ENCODE measurements at regions not wholly inside any gene's neighbourhood (a gene's known extent, or its start where the extent isn't known, plus 50 kb on each side); places are given as distances from the start of the nearest gene placed in this dataset.

DNA sequence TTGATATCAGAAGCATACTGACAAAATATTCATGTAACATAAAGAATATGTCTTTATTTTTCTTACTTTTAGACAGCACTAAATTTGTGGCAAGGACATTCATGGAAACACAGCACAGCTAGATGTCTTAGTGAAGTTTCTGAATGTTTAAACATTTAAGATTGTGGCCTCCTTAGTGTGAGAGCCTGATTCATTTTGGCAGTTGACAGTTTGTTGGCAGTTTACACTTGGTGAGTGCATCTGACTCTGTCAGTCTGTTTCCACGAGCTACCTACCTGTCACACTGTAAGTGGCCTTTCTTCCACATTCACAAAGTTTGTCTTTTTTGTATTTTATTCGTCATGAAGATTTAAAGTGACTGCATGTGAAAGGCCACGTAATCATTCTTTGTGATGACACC lies 436.8 kb downstream of the TUSC1 start:
- no peaks in the 10 kb centered on the region for H3K27me3 ChIP-seq
- H3K36me3 ChIP-seq, result no peaks in the 10 kb centered on the region
- H3K9me3 ChIP-seq, result no peaks in the 10 kb centered on the region
- WGBS, 3 donors, result 74 to 75% (median 74%) methylated on average over 3 of the region's 3 CpGs
- TF ChIP-seq EP300 (IDR thresholded peaks at IDR 0.05), result no peak
- TF ChIP-seq, protein P1, sequence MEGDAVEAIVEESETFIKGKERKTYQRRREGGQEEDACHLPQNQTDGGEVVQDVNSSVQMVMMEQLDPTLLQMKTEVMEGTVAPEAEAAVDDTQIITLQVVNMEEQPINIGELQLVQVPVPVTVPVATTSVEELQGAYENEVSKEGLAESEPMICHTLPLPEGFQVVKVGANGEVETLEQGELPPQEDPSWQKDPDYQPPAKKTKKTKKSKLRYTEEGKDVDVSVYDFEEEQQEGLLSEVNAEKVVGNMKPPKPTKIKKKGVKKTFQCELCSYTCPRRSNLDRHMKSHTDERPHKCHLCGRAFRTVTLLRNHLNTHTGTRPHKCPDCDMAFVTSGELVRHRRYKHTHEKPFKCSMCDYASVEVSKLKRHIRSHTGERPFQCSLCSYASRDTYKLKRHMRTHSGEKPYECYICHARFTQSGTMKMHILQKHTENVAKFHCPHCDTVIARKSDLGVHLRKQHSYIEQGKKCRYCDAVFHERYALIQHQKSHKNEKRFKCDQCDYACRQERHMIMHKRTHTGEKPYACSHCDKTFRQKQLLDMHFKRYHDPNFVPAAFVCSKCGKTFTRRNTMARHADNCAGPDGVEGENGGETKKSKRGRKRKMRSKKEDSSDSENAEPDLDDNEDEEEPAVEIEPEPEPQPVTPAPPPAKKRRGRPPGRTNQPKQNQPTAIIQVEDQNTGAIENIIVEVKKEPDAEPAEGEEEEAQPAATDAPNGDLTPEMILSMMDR (IDR thresholded peaks at IDR 0.05), result no peak
- no peak for TF ChIP-seq POLR2A (IDR thresholded peaks at IDR 0.05)
- H3K27ac ChIP-seq, result no peak overlapping the region
- no peak overlapping the region for H3K4me3 ChIP-seq
- DNase-seq, result no peak
- H3K4me1 ChIP-seq (ENCODE audit: insufficient read depth), result no peaks in the 10 kb centered on the region
- intact Hi-C loops (cut with DNase I), result no loop called here

DNA sequence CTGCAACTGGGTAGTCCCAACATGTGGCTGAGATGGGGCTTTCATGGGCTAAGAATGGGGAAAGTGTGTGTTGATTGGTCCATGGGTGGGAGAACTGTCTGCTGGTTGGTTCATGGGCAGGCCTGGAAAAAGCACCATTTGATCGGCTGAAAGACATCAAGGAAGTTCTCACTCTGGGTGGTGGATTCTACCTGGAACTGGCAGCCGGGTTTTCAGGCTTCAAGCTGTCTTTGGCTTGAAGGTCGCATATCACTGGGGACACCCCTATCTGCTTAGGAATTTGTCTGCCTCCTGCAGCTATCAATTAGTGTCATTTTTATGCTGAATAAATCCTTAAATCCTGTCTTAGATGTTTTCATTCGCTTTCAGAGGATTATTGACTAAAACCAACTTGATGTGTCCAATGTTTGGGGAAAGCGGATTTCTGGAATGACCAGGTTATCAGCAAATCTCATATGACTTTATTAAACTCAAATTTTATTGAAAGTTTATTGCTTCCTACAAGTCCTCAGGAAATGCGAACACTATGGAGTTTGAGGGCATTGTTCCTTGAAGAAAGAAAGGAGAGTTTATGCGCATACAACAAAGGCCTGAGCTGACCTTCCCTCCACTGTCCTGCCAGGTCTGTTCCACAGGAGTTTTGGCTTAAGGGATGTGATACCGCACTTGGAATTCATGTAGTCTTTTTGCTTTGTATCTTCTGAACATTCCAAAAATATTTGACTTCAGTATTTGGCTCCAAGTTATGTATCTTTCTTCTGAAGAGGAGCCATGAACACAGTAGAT lies 451.1 kb downstream of the TUSC1 start:
- TF ChIP-seq, protein P1 (IDR thresholded peaks at IDR 0.05), result no peak
- Histone ChIP-seq H3K9me3 (peaks cover 0 to 3% of the 10 kb centered on the region in 2 donors), H3K36me3 (no peaks in the 10 kb centered on the region), H3K27ac (no peak overlapping the region), H3K27me3 (no peaks in the 10 kb centered on the region), H3K4me3 (no peak overlapping the region), H3K4me1 (ENCODE audit: insufficient read depth) (no peaks in the 10 kb centered on the region)
- no peak for DNase-seq
- intact Hi-C loops (cut with DNase I), result no loop called here
- 62 to 74% (median 69%) methylated on average over 8 of the region's 8 CpGs for WGBS, 3 donors

DNA sequence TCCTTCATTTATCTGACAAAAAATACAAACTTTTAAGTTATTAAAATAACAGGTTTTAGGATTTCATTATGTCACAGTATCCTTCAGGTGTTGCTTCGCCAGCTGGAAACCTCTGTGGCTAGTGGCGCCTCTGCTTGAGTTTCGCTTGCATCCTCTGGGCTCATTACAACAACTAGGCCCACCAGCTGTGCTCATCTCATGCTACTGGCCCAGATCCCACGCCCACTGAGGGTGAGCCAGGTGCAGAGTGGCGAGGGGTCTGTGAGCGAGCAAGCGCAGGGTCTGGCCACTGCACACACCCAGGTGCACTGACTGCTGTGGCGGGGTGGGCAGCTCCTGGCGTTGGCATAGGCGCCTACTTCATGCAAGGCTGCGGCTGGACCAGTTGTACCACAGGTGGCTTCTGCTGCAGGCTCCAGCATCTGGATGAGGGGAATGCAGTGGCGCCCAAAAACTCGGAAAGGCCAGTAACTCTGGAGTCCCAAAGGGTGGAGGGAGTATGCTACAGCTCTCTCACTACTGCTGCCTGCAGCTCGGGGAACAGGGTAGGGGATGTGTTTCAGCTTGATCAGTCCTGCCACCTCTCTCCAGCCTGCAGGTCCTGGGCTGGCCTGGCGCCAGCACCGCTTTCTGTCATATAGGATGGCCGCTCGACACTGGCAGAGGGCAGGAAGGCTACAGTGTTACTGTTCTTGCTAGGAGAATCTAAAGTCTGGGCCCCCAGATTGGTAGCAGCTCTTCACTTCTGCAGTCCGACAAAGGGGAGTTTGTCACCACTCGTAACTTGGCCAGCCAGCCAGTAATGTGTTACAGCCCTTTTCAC lies 452.1 kb downstream of the TUSC1 start:
- Histone ChIP-seq H3K9me3 (peaks cover 0 to 3% of the 10 kb centered on the region in 2 donors), H3K4me3 (no peak overlapping the region), H3K27me3 (no peaks in the 10 kb centered on the region), H3K4me1 (ENCODE audit: insufficient read depth) (no peaks in the 10 kb centered on the region), H3K36me3 (no peaks in the 10 kb centered on the region), H3K27ac (no peak overlapping the region)
- WGBS, 3 donors, result 92 to 97% (median 93%) methylated on average over 14 to 20 of the region's 20 CpGs
- intact Hi-C loops (cut with DNase I), result no loop called here
- TF ChIP-seq, protein P1 (IDR thresholded peaks at IDR 0.05), result no peak
- TF ChIP-seq POLR2A (IDR thresholded peaks at IDR 0.05) (no peak), EP300 (IDR thresholded peaks at IDR 0.05) (no peak)
- no peak for DNase-seq

DNA sequence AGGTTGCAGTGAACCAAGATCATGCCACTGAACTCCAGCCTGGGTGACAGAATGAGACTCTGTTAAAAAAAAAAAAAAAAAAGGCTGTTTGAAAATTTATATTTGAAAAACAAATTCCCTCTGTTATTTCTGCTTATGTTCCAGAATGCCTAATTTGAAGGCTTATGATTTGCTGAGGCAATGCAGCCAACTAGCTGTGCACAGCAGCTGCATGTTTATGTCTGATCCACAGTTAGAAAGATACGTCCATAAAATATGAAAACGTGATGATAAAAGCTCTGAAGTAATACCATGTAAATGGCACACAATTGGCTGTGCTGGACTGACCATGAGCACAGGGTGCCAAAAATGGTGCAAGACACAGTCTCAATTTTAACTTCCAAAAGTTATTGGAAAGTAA lies 453.2 kb downstream of the TUSC1 start:
- Histone ChIP-seq H3K4me1 (ENCODE audit: insufficient read depth) (no peaks in the 10 kb centered on the region), H3K27me3 (no peaks in the 10 kb centered on the region), H3K36me3 (no peaks in the 10 kb centered on the region), H3K27ac (no peak overlapping the region), H3K9me3 (peaks cover 0 to 3% of the 10 kb centered on the region in 2 donors), H3K4me3 (no peak overlapping the region)
- WGBS, 3 donors, result 18 to 34% (median 21%) methylated on average over 2 of the region's 2 CpGs
- intact Hi-C loops (cut with DNase I), result no loop called here
- no peak for DNase-seq
- TF ChIP-seq, protein P1 (IDR thresholded peaks at IDR 0.05), result no peak
- TF ChIP-seq POLR2A (IDR thresholded peaks at IDR 0.05) (no peak), EP300 (IDR thresholded peaks at IDR 0.05) (no peak)
